ENCODE measurements at regions not wholly inside any gene's neighbourhood (a gene's known extent, or its start where the extent isn't known, plus 50 kb on each side); places are given as distances from the start of the nearest gene placed in this dataset.

GRCh38 chr5:126341906-126342630 lies 81.1 kb upstream of the GRAMD2B start:
- DNase-seq (ENCODE audit: low spot score in 2 of 2): no peak
- H3K4me3 ChIP-seq: no peak overlapping the region
- H3K9me3 ChIP-seq: no peaks in the 10 kb centered on the region
- in situ Hi-C loops (cut with MboI; ENCODE audit: low sequenced_read_pairs): no loop called here
- peaks cover 8% of the 10 kb centered on the region for H3K4me1 ChIP-seq
- H3K27me3 ChIP-seq (ENCODE audit: low read depth): peaks cover 4% of the 10 kb centered on the region; the same call in 1 of the 2 replicates
- H3K36me3 ChIP-seq (replicated peaks): no peaks in the 10 kb centered on the region

GRCh38 chr5:126348855-126349635 lies 74.2 kb upstream of the GRAMD2B start:
- Histone ChIP-seq H3K27me3 (ENCODE audit: low read depth) (peaks cover 4% of the 10 kb centered on the region; the same call in 1 of the 2 replicates), H3K4me1 (peaks cover 16% of the 10 kb centered on the region), H3K4me3 (no peak overlapping the region), H3K36me3 (replicated peaks) (no peaks in the 10 kb centered on the region), H3K9me3 (no peaks in the 10 kb centered on the region)
- in situ Hi-C loops (cut with MboI; ENCODE audit: low sequenced_read_pairs): no loop called here
- peak; percentile 62 to 91 for DNase-seq (ENCODE audit: low spot score in 2 of 2)

GRCh38 chr5:126351153-126351552 lies 72.1 kb upstream of the GRAMD2B start:
- H3K4me3 ChIP-seq: no peak overlapping the region
- peaks cover 4% of the 10 kb centered on the region; the same call in 1 of the 2 replicates for H3K27me3 ChIP-seq (ENCODE audit: low read depth)
- H3K36me3 ChIP-seq (replicated peaks): no peaks in the 10 kb centered on the region
- in situ Hi-C loops (cut with MboI; ENCODE audit: low sequenced_read_pairs): loop anchor here (5.0 to 25.0 kb wide), 2 partner anchors 186 to 436 kb away; partner anchors contain the start of gene LMNB1
- no peaks in the 10 kb centered on the region for H3K9me3 ChIP-seq
- H3K4me1 ChIP-seq: peaks cover 20% of the 10 kb centered on the region
- no peak for DNase-seq (ENCODE audit: low spot score in 2 of 2)

GRCh38 chr5:126354012-126354857 lies 69.0 kb upstream of the GRAMD2B start:
- peak in 1 of 2 experiments; percentile 78 for DNase-seq (ENCODE audit: low spot score in 2 of 2)
- in situ Hi-C loops (cut with MboI; ENCODE audit: low sequenced_read_pairs): loop anchor here (5.0 to 25.0 kb wide), 2 partner anchors 183 to 433 kb away; partner anchors contain the start of gene LMNB1
- Histone ChIP-seq H3K27me3 (ENCODE audit: low read depth) (no peaks in the 10 kb centered on the region; the same call in 1 of the 2 replicates), H3K9me3 (no peaks in the 10 kb centered on the region), H3K4me3 (no peak overlapping the region), H3K4me1 (peaks cover 13% of the 10 kb centered on the region), H3K36me3 (replicated peaks) (no peaks in the 10 kb centered on the region)

GRCh38 chr5:126354858-126355731 lies 68.1 kb upstream of the GRAMD2B start:
- Histone ChIP-seq H3K27me3 (ENCODE audit: low read depth) (no peaks in the 10 kb centered on the region; the same call in 1 of the 2 replicates), H3K4me1 (peaks cover 5% of the 10 kb centered on the region), H3K36me3 (replicated peaks) (no peaks in the 10 kb centered on the region), H3K9me3 (no peaks in the 10 kb centered on the region), H3K4me3 (no peak overlapping the region)
- in situ Hi-C loops (cut with MboI; ENCODE audit: low sequenced_read_pairs): loop anchor here (5.0 to 25.0 kb wide), 2 partner anchors 182 to 432 kb away; partner anchors contain the start of gene LMNB1
- no peak for DNase-seq (ENCODE audit: low spot score in 2 of 2)

- no peaks in the 10 kb centered on the region for H3K36me3 ChIP-seq (replicated peaks)
- no peak for DNase-seq (ENCODE audit: low spot score in 2 of 2)
- no peaks in the 10 kb centered on the region; the same call in 1 of the 2 replicates for H3K27me3 ChIP-seq (ENCODE audit: low read depth)
- in situ Hi-C loops (cut with MboI; ENCODE audit: low sequenced_read_pairs): loop anchor here (25.0 kb wide), 1 partner anchor 431 kb away; the partner anchor contains the start of gene LMNB1
- H3K9me3 ChIP-seq: no peaks in the 10 kb centered on the region
- H3K4me3 ChIP-seq: no peak overlapping the region
- H3K4me1 ChIP-seq: peaks cover 3% of the 10 kb centered on the region; the same call in 1 of the 2 replicates
Observed at GRCh38 chr5:126355940-126356339, 67.3 kb upstream of the GRAMD2B start.

- no peak for DNase-seq (ENCODE audit: low spot score in 2 of 2)
- peaks cover 3% of the 10 kb centered on the region; the same call in 1 of the 2 replicates for H3K4me1 ChIP-seq
- in situ Hi-C loops (cut with MboI; ENCODE audit: low sequenced_read_pairs): loop anchor here (25.0 kb wide), 1 partner anchor 430 kb away; the partner anchor contains the start of gene LMNB1
- no peak overlapping the region for H3K4me3 ChIP-seq
- H3K27me3 ChIP-seq (ENCODE audit: low read depth): no peaks in the 10 kb centered on the region; the same call in 1 of the 2 replicates
- H3K36me3 ChIP-seq (replicated peaks): no peaks in the 10 kb centered on the region
- H3K9me3 ChIP-seq: no peaks in the 10 kb centered on the region
Observed at GRCh38 chr5:126357585-126358342, 65.4 kb upstream of the GRAMD2B start.

- H3K4me1 ChIP-seq: peaks cover 3% of the 10 kb centered on the region; the same call in 1 of the 2 replicates
- in situ Hi-C loops (cut with MboI; ENCODE audit: low sequenced_read_pairs): loop anchor here (25.0 kb wide), 1 partner anchor 429 kb away; the partner anchor contains the start of gene LMNB1
- DNase-seq (ENCODE audit: low spot score in 2 of 2): no peak
Observed at GRCh38 chr5:126358525-126358924, 64.7 kb upstream of the GRAMD2B start.

GRCh38 chr5:126359884-126360283 lies 63.3 kb upstream of the GRAMD2B start:
- Histone ChIP-seq H3K27me3 (ENCODE audit: low read depth) (no peaks in the 10 kb centered on the region; the same call in 1 of the 2 replicates), H3K4me1 (no peaks in the 10 kb centered on the region), H3K4me3 (no peak overlapping the region), H3K36me3 (replicated peaks) (no peaks in the 10 kb centered on the region), H3K9me3 (no peaks in the 10 kb centered on the region)
- in situ Hi-C loops (cut with MboI; ENCODE audit: low sequenced_read_pairs): loop anchor here (25.0 kb wide), 1 partner anchor 427 kb away; the partner anchor contains the start of gene LMNB1
- no peak for DNase-seq (ENCODE audit: low spot score in 2 of 2)

More at GRCh38 chr5:126358525-126358924, 64.7 kb upstream of the GRAMD2B start:
- no peaks in the 10 kb centered on the region; the same call in 1 of the 2 replicates for H3K27me3 ChIP-seq (ENCODE audit: low read depth)
- no peaks in the 10 kb centered on the region for H3K9me3 ChIP-seq
- H3K4me3 ChIP-seq: no peak overlapping the region
- no peaks in the 10 kb centered on the region for H3K36me3 ChIP-seq (replicated peaks)

GRCh38 chr5:126360467-126360866 lies 62.7 kb upstream of the GRAMD2B start:
- in situ Hi-C loops (cut with MboI; ENCODE audit: low sequenced_read_pairs): loop anchor here (25.0 kb wide), 1 partner anchor 427 kb away; the partner anchor contains the start of gene LMNB1
- no peaks in the 10 kb centered on the region for H3K9me3 ChIP-seq
- no peak for DNase-seq (ENCODE audit: low spot score in 2 of 2)

GRCh38 chr5:126363658-126364057 lies 59.6 kb upstream of the GRAMD2B start:
- no peak overlapping the region for H3K4me3 ChIP-seq
- no peaks in the 10 kb centered on the region for H3K27me3 ChIP-seq (ENCODE audit: low read depth)
- no peaks in the 10 kb centered on the region for H3K36me3 ChIP-seq (replicated peaks)
- no peaks in the 10 kb centered on the region for H3K9me3 ChIP-seq
- DNase-seq (ENCODE audit: low spot score in 2 of 2): no peak
- in situ Hi-C loops (cut with MboI; ENCODE audit: low sequenced_read_pairs): loop anchor here (25.0 kb wide), 1 partner anchor 424 kb away; the partner anchor contains the start of gene LMNB1
- peaks cover 7% of the 10 kb centered on the region for H3K4me1 ChIP-seq

More at GRCh38 chr5:126360467-126360866, 62.7 kb upstream of the GRAMD2B start:
- Histone ChIP-seq H3K27me3 (ENCODE audit: low read depth) (no peaks in the 10 kb centered on the region; the same call in 1 of the 2 replicates), H3K4me1 (no peaks in the 10 kb centered on the region), H3K36me3 (replicated peaks) (no peaks in the 10 kb centered on the region), H3K4me3 (no peak overlapping the region)

All from HAP-1 (cell line).